ENCODE measurements at regions not wholly inside any gene's neighbourhood (a gene's known extent, or its start where the extent isn't known, plus 50 kb on each side); places are given as distances from the start of the nearest gene placed in this dataset.

GRCh38 chr22:22387386-22387736 lies 121.2 kb downstream of the ZNF280B start:
- DNase-seq (ENCODE audit: extremely low read depth, low read depth): no peak
- TF ChIP-seq, protein P1, sequence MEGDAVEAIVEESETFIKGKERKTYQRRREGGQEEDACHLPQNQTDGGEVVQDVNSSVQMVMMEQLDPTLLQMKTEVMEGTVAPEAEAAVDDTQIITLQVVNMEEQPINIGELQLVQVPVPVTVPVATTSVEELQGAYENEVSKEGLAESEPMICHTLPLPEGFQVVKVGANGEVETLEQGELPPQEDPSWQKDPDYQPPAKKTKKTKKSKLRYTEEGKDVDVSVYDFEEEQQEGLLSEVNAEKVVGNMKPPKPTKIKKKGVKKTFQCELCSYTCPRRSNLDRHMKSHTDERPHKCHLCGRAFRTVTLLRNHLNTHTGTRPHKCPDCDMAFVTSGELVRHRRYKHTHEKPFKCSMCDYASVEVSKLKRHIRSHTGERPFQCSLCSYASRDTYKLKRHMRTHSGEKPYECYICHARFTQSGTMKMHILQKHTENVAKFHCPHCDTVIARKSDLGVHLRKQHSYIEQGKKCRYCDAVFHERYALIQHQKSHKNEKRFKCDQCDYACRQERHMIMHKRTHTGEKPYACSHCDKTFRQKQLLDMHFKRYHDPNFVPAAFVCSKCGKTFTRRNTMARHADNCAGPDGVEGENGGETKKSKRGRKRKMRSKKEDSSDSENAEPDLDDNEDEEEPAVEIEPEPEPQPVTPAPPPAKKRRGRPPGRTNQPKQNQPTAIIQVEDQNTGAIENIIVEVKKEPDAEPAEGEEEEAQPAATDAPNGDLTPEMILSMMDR (IDR thresholded peaks at IDR 0.05; ENCODE audit: low read depth, low read length): no peak

DNA sequence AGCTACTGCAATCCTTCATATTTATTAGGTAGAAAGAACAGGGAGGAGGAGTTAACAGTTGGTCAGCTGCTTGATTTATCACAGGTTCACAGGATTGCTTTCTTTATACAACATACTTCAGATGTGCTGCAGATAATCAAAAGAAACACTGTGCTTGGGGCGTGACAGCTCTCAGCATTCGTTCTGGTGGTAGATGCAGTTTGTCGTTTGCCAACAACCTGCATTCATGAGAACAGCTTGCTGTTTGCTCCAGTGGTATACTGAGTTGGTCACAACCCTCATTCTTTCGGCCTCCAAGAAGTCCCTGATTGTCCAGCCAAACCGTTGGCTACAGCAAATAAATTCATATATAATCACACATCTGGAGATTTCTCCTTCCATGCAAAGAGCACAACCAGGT lies 120.5 kb downstream of the ZNF280B start:
- DNase-seq (ENCODE audit: extremely low read depth, low read depth): no peak
- TF ChIP-seq, protein P1 (IDR thresholded peaks at IDR 0.05; ENCODE audit: low read depth, low read length): no peak

DNA sequence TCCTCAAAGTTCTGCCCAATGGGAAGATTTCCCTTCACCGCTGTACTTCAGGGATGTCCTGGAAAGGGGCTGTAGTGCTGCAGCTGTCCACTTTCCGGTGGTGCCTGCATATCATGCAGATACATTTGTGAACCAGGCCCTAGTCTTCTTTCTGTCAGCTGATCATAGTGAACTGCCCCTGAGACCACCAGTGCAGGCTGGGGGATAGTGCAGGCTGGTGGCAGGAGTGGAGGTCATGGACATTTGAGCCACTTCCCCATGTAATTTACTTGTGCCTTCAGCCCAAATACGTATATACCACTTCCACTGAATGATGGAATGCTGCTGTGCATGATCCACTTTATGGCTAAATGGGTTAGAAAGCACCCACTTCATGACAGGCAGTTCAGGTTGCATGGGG lies 120.0 kb downstream of the ZNF280B start:
- no peak for DNase-seq (ENCODE audit: extremely low read depth, low read depth)
- TF ChIP-seq, protein P1 (IDR thresholded peaks at IDR 0.05; ENCODE audit: low read depth, low read length): no peak

DNA sequence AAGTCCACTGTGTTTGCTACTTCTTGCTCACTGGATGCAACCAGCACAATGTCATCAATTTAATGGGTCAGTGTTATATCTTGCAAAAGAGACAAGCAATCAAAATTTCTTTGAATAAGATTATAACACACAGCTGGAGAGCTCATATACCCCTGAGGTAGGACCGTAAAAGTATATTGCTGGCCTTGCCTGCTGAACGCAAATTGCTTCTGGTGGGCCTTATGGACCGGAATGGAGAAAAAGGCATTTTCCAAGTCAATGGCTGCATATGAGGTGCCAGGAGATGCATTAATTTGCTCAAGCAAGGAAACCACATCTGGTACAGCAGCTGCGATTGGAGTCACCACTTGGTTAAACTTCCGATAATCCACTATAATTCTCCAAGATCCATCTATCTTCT lies 119.1 kb downstream of the ZNF280B start:
- TF ChIP-seq, protein P1 (IDR thresholded peaks at IDR 0.05; ENCODE audit: low read depth, low read length): no peak
- DNase-seq (ENCODE audit: extremely low read depth, low read depth): no peak

- TF ChIP-seq, protein P1 (IDR thresholded peaks at IDR 0.05; ENCODE audit: low read depth, low read length): no peak
Measured at GRCh38 chr22:22390989-22391388, 117.6 kb downstream of the ZNF280B start.

DNA sequence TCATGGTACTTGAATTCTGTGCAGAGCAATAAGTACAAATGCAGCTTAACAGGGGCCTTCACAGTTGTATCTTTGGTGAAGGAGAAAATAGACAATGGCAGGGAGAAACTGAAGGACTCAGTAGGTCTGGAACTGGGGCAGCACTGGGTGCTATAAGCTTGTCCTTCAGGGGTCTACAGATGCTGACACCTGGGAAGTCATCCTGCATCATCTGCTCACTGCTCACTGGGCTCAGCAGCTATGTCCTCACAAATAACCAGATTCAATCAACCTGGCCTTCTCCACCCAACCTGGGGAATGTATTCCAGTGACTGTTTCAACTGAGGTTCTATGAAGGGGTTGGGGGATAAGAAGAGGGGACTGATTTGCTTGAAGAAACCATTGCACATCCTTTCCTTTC lies 117.0 kb downstream of the ZNF280B start:
- DNase-seq (ENCODE audit: extremely low read depth, low read depth): no peak
- TF ChIP-seq, protein P1 (IDR thresholded peaks at IDR 0.05; ENCODE audit: low read depth, low read length): no peak

More at GRCh38 chr22:22390989-22391388, 117.6 kb downstream of the ZNF280B start:
- no peak for DNase-seq (ENCODE audit: extremely low read depth, low read depth)

GRCh38 chr22:22392131-22392530 lies 116.4 kb downstream of the ZNF280B start:
- no peak for DNase-seq (ENCODE audit: extremely low read depth, low read depth)
- TF ChIP-seq, protein P1 (IDR thresholded peaks at IDR 0.05; ENCODE audit: low read depth, low read length): no peak

Measured in AG09319 (cell line).